ENCODE measurements at regions not wholly inside any gene's neighbourhood (a gene's known extent, or its start where the extent isn't known, plus 50 kb on each side); places are given as distances from the start of the nearest gene placed in this dataset.
A peak's percentile ranks its signal among the peaks of the same experiment; 100 is the strongest.

DNA sequence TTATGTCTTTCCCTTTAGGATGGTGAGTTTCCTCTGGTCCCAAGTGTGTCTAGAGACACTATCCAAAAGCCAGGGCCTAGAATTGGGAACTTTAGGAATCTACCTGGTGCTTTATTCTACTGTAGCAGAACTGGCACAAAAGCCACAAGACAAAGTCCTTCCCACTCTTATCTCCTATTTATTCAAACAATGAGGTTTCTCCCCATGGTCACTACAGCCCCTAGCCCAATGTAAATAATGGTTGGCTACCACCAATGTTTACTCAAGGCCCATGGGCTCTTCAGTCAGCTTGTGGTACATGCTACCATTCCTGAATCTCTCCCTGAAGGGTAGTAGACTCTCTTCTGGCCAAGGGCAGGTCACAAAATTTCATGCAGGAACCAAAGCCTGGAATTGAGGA, 789.4 kb upstream of the KIF2B start (continued):
- no peak for TF ChIP-seq STAT1 (IDR thresholded peaks at IDR 0.05; ENCODE audit: unreplicated experiment)

- Histone ChIP-seq H3K27me3 (ENCODE audit: insufficient read depth) (no peaks in the 10 kb centered on the region), H2AFZ (peak overlapping the region; percentile 60), H3K9me2 (ENCODE audit: insufficient read depth) (no peaks in the 10 kb centered on the region), H3K4me3 (no peak overlapping the region), H3K4me2 (no peak overlapping the region), H4K20me1 (replicated peaks; ENCODE audit: insufficient read depth) (no peaks in the 10 kb centered on the region), H3K4me1 (ENCODE audit: insufficient read depth) (0 out of 2 replicates have a peak, but pooled peaks cover 4% of the 10 kb centered on the region), H3F3A (replicated peaks; ENCODE audit: low read depth) (no peaks in the 10 kb centered on the region), H3K79me2 (replicated peaks; ENCODE audit: insufficient read depth) (no peaks in the 10 kb centered on the region), H3K27ac (ENCODE audit: low read depth) (no peak overlapping the region), H3K36me3 (ENCODE audit: insufficient read depth) (no peaks in the 10 kb centered on the region)
- DNase-seq (ENCODE audit: low spot score) (peak; percentile 93), ATAC-seq (peak; percentile 99)
- Mint-ChIP-seq H3K4me3 (no peak overlapping the region), H3K9me3 (peaks cover 5% of the 10 kb centered on the region; the same call in 1 of the 3 replicates), H3K4me1 (peaks cover 5% of the 10 kb centered on the region), H3K36me3 (ENCODE audit: low read depth) (peaks cover 4% of the 10 kb centered on the region; the same call in 1 of the 3 replicates), H3K27ac (no peak overlapping the region), H3K27me3 (ENCODE audit: insufficient read depth, low read depth, poor library complexity) (no peaks in the 10 kb centered on the region)
- TF ChIP-seq JUNB (IDR thresholded peaks at IDR 0.05; ENCODE audit: unreplicated experiment) = no peak
- TF ChIP-seq CTCF (conservative IDR thresholded peaks at IDR 0.05; ENCODE audit: low read depth in 2 of 2) = peak; percentile 96 to 97
- no peak for TF ChIP-seq EZH2 (IDR thresholded peaks at IDR 0.05; ENCODE audit: low read depth, unreplicated experiment)
- TF ChIP-seq, protein P1, sequence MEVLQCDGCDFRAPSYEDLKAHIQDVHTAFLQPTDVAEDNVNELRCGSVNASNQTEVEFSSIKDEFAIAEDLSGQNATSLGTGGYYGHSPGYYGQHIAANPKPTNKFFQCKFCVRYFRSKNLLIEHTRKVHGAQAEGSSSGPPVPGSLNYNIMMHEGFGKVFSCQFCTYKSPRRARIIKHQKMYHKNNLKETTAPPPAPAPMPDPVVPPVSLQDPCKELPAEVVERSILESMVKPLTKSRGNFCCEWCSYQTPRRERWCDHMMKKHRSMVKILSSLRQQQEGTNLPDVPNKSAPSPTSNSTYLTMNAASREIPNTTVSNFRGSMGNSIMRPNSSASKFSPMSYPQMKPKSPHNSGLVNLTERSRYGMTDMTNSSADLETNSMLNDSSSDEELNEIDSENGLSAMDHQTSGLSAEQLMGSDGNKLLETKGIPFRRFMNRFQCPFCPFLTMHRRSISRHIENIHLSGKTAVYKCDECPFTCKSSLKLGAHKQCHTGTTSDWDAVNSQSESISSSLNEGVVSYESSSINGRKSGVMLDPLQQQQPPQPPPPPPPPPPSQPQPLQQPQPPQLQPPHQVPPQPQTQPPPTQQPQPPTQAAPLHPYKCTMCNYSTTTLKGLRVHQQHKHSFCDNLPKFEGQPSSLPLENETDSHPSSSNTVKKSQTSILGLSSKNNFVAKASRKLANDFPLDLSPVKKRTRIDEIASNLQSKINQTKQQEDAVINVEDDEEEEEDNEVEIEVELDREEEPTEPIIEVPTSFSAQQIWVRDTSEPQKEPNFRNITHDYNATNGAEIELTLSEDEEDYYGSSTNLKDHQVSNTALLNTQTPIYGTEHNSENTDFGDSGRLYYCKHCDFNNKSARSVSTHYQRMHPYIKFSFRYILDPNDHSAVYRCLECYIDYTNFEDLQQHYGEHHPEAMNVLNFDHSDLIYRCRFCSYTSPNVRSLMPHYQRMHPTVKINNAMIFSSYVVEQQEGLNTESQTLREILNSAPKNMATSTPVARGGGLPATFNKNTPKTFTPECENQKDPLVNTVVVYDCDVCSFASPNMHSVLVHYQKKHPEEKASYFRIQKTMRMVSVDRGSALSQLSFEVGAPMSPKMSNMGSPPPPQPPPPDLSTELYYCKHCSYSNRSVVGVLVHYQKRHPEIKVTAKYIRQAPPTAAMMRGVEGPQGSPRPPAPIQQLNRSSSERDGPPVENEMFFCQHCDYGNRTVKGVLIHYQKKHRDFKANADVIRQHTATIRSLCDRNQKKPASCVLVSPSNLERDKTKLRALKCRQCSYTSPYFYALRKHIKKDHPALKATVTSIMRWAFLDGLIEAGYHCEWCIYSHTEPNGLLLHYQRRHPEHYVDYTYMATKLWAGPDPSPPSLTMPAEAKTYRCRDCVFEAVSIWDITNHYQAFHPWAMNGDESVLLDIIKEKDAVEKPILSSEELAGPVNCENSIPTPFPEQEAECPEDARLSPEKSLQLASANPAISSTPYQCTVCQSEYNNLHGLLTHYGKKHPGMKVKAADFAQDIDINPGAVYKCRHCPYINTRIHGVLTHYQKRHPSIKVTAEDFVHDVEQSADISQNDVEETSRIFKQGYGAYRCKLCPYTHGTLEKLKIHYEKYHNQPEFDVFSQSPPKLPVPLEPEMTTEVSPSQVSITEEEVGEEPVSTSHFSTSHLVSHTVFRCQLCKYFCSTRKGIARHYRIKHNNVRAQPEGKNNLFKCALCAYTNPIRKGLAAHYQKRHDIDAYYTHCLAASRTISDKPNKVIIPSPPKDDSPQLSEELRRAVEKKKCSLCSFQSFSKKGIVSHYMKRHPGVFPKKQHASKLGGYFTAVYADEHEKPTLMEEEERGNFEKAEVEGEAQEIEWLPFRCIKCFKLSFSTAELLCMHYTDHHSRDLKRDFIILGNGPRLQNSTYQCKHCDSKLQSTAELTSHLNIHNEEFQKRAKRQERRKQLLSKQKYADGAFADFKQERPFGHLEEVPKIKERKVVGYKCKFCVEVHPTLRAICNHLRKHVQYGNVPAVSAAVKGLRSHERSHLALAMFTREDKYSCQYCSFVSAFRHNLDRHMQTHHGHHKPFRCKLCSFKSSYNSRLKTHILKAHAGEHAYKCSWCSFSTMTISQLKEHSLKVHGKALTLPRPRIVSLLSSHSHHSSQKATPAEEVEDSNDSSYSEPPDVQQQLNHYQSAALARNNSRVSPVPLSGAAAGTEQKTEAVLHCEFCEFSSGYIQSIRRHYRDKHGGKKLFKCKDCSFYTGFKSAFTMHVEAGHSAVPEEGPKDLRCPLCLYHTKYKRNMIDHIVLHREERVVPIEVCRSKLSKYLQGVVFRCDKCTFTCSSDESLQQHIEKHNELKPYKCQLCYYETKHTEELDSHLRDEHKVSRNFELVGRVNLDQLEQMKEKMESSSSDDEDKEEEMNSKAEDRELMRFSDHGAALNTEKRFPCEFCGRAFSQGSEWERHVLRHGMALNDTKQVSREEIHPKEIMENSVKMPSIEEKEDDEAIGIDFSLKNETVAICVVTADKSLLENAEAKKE (CRISPR knock-in tag; IDR thresholded peaks at IDR 0.05) = peak; percentile 52; the same call in 1 of the 2 replicates
- TF ChIP-seq, protein P2, sequence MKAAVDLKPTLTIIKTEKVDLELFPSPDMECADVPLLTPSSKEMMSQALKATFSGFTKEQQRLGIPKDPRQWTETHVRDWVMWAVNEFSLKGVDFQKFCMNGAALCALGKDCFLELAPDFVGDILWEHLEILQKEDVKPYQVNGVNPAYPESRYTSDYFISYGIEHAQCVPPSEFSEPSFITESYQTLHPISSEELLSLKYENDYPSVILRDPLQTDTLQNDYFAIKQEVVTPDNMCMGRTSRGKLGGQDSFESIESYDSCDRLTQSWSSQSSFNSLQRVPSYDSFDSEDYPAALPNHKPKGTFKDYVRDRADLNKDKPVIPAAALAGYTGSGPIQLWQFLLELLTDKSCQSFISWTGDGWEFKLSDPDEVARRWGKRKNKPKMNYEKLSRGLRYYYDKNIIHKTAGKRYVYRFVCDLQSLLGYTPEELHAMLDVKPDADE (IDR thresholded peaks at IDR 0.05) = no peak
Measured at GRCh38 chr17:53032861-53033271, 789.9 kb upstream of the KIF2B start.

All from GM23338 (cell line).